Activated T-helper 1 cell treated with anti-CD3 and anti-CD28 coated beads, Interleukin-2, amount 50 U/mL, for 16 hours (primary cell): ENCODE measurements at regions not wholly inside any gene's neighbourhood (a gene's known extent, or its start where the extent isn't known, plus 50 kb on each side); places are given as distances from the start of the nearest gene placed in this dataset.

Experiments
- DNase-seq, 2 donors: peaks; one replicate each; pipeline ENCODE4 v3.0.0-alpha.2; 2020; ENCODE audit warnings: low read depth in 1 of 2, low spot score in 1 of 2

- no peak for DNase-seq
These were observed 114.0 kb downstream of the C9orf50 start for GRCh38 chr9:129506892-129507291.

DNA sequence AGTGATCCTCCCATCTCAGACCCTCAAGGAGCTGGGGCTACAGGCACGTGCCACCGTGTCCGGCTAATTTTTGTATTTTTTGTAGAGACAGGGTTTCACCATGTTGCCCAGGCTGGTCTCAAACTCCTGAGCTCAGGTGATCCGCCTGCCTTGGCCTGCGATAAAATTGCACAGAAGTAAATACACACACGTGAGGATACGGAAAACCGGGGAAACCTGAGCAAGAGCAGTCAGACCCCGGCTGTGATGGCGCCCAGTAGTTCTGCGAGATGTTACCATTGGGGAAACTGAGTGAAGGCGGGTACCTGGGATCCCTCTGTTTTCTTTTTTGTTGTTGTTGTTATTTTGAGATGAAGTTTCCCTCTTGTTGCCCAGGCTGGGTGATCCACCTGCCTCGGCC, 114.9 kb downstream of the C9orf50 start:
- DNase-seq = no peak

GRCh38 chr9:129505270-129505902, 115.5 kb downstream of the C9orf50 start:
- DNase-seq = no peak

GRCh38 chr9:129504404-129504803, 116.5 kb downstream of the C9orf50 start:
- no peak for DNase-seq

GRCh38 chr9:129501771-129502319, 119.1 kb downstream of the C9orf50 start:
- DNase-seq = no peak

DNA sequence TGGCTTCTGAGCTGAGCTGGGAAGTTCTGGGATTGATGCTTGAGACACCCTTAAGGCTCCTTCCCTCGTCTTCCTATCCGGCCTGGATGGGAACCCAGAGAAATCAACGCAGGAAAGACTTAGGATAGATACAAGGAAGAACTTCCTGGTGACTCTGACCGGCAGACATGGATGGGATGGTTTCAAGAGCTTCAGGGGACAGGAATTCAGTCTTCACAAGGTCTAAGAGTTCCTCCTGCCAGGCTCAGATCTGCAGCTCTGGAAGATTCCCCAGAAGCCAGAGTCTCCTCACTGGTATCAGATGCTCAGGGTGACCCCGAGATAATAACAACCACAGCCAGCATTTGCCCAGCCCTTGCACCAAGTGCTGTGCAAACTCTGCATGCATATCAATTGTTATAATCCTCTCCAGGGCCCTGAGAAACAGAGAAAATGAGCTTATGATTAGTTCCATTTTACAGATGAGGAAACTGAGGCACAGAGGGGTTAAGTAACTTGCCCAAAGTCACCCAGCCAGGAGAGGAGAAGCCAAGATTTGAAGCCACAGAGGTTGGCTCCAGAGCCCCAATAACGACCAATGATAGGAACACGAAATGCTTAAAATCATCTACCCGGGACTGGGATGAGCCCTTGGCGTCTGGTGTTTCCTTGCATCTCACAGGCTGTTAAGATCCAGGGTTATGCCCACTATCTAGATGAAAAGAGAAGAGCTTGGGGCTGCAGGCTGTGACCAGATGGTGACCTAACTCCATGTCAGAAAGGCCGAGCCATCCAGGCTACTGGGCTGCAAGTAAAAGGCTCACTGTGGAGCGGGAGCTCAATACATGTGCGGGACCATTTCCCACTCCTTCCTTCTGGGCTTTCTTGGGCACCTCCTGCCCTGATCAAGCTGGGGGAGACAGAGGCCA, 119.8 kb downstream of the C9orf50 start:
- no peak for DNase-seq

GRCh38 chr9:129500161-129500862, 120.6 kb downstream of the C9orf50 start:
- DNase-seq = no peak

DNA sequence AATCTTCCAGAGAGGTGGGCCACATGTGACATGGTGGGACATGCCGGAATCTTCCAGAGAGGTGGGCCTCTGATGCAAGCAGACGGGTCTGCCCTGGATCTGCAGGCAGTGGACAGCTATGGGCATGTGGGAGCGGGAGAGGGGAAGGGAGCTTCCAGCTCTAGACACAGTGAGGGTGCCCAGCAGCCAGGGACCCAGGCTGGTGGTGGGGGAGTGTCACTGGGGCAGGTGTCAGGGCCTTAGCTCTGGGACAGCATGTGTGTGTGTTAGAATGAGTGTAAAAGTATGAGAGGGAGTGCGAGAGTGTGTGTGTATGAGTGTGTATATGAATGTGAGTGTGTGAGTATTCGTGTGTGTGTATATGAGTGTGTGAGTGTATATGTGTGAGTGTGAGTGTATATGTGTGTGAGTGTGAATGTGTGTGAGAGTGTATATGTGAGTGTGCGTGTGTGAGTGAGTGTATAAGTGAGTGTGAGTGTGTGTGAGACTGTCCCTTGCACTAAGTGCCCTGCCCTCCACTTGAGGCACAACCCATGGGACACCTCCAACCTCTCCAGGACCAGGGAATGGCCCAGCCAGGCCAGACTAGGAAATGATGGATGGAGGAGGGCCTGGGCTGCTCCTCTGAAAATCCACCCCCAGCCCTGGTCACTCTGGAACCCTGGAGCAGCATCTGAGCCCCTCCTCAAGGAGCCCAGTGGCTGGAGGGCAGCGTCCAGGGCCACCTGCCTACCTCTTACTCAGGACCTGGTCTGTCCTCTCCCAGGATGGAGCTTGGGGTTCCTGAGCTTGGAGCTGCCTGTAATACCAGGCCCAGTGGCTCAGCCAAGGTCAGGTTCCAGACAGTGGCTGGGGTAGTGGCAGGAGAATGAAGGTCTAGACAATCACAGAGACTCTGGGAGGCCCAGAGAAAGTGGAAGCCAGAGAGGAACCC, 122.2 kb downstream of the C9orf50 start:
- no peak for DNase-seq

DNA sequence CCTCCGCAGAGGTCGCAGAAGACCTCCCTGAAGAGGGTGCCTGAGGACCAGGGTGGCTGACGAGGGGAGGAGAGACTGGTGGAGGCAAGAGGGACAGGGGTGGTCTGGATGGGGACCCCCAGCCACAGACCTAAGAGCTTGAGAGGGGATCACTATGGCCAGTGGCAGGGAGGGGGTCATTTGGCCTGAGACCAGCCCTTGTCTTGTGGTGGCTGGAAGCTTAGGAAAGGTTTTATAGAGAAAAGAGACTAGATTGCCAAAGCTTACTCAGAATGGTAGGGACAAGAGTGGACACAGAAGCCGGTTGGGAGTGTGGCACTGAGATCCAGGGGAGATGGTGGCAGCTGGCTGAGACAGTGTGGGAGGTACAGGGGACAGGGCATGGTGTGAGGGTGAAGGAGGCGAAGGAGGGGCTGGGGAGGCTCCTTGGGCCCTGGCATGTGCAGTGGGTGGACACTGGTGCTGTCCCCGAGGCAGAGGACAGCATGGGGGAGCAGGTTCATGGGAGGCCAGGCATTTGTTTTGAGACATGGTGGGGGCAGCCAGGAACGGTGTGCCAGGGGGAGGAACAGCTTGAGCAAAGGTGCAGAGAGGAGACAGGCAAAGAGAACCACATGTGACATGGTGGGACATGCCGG, 123.0 kb downstream of the C9orf50 start:
- no peak for DNase-seq

- no peak for DNase-seq
These were observed 123.7 kb downstream of the C9orf50 start for GRCh38 chr9:129497005-129497812.

DNA sequence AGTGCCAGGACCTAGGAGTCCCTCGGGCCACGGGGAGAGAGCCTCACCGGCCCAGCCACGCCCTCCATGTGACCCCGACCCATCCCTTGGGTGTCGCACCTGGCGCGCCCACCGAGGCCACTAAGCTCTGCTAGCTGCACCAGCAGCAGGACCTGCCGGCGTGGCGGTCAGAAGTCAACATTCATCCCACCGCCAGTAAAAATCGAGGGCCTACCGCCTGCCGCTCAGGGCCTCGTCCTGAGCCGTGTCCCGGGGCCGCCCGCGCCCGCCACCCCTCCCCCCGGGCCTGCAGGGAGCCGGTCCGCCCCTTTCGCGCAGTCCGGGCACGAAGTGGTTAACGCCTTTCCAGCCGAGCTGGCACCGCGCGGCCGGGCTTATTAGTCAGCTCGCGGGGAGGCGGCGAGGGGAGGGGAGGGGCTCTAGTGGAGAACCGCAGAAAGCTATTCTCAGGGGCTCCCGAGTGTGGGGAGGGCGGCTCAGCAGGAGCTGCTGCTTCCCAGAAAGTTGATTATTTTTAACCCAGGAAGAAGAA, 124.4 kb downstream of the C9orf50 start:
- DNase-seq = peak; percentile 65 to 71

DNA sequence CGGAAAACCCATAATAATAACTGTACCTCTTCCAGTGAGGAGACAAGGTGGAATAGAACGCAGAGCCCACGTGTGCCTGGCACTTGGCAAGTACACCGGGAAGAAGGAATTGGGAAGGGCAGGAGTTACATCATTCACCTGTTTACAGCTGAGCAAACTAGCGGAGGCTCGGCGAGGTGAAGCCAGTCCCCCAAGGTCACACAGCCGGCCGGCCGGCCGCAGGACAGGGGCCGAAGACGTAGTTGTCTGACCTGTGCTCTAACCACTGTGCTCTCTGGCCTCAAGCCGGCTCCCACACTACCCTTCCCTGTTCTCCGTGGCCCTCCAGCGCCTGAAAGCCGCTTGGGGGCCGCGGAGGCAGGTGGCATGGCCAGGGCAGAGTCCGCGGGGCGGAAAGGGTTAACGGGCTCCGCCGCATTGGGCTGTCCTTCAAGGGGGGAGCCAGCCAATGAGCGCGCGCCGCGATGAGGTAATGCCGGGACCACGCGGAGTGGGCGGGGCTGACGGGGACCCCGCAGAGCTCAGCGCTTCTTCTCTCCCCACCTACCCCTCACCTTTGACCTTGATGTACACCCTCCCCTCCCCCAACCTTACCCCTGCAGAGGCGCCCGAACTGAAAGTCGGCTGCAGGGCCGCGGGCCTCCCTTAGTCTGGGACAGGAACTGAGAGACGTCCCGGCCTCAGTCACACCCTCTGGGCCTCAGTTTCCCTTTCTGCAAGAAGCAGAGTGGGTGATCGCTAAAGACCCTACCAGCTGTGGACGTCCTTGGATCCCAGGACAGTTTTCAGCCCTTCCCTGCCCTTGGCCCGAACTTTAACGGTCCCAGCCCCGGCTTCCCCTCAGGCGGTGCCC, 125.1 kb downstream of the C9orf50 start:
- peak; percentile 60 to 72 for DNase-seq

- DNase-seq = no peak
These were observed 126.7 kb downstream of the C9orf50 start for GRCh38 chr9:129494113-129494789.

DNA sequence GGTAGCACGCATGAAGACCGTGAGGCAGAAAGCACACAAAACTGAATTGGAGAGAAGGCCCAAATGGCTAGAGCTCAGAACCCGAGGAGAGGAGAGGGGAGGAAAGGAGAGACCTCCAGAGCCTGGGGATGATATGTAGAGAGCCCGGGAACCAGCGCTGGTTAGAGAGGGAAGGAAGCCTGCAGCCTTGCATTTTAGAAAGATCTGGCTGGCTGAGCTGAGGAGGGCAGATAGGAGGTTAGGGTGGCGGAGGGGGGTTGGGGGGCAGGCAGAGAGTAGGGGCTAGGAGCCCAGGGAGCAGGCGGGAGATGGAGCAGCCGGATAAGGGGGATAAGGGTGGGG, 127.2 kb downstream of the C9orf50 start:
- no peak for DNase-seq

GRCh38 chr9:129493002-129493705, 127.7 kb downstream of the C9orf50 start:
- no peak for DNase-seq

DNA sequence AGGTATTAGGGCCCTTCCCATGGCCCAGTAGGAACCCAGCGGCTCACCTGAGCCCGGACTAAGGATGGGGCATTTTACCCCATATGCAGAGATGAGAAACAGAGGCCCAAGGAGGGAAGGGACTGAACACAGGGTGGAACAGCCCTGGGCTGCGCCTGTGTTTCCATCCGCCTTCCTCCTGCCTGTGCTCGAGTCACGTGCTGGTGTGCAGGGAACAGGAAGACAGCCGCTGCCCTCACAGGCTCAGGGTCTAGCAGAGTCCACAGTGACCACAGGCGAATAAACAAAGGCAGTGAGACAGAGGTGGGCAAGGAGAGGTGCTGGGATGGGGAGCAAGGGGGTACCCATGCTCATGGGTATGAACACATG, 129.4 kb downstream of the C9orf50 start:
- no peak for DNase-seq
